GM12878 (cell line): ENCODE measurements at regions not wholly inside any gene's neighbourhood (a gene's known extent, or its start where the extent isn't known, plus 50 kb on each side); places are given as distances from the start of the nearest gene placed in this dataset.

Experiments
- FOXM1 ChIP-seq: IDR thresholded peaks from 2 replicates; pipeline ENCODE4 v1.6.1; 2012; ENCODE audit warnings: low read depth, mild to moderate bottlenecking, inconsistent platforms, low read length, moderate library complexity
- NFYB ChIP-seq: IDR thresholded peaks from 2 replicates; pipeline ENCODE4 v1.6.1; 2011; ENCODE audit warnings: low read depth, mild to moderate bottlenecking, low read length, improper control_type of control experiment, moderate library complexity; ENCODE audit not compliant: insufficient read depth
- PKNOX1 ChIP-seq: fragments of 450-650 bp; IDR thresholded peaks from 2 replicates; pipeline ENCODE4 v1.6.1; 2016; ENCODE audit warnings: mild to moderate bottlenecking
- POLR2A ChIP-seq: IDR thresholded peaks from 2 replicates; pipeline ENCODE4 v1.6.1; 2011; ENCODE audit warnings: low read depth, mild to moderate bottlenecking, low read length
- RAD21 ChIP-seq: IDR thresholded peaks from 2 replicates; pipeline ENCODE4 v1.6.1; 2011; ENCODE audit warnings: mild to moderate bottlenecking, low read depth, low read length, moderate library complexity; ENCODE audit not compliant: insufficient read depth
- RB1 ChIP-seq: fragments of 450-650 bp; formaldehyde crosslinking; IDR thresholded peaks from 2 replicates; pipeline ENCODE4 v1.6.1; 2017; ENCODE audit warnings: mild to moderate bottlenecking, borderline replicate concordance
- SRF ChIP-seq, 2 experiments: IDR thresholded peaks; 2 replicates each; pipeline ENCODE4 v1.6.1; 2011; ENCODE audit warnings: low read depth in 2 of 2, low read length in 2 of 2, mild to moderate bottlenecking in 1 of 2, moderate library complexity in 1 of 2
- TAF1 ChIP-seq: IDR thresholded peaks from 2 replicates; pipeline ENCODE4 v1.6.1; 2011; ENCODE audit warnings: mild to moderate bottlenecking, low read depth, low read length, borderline replicate concordance
- TCF12 ChIP-seq: IDR thresholded peaks from 2 replicates; pipeline ENCODE4 v1.6.1; 2011; ENCODE audit warnings: low read depth, mild to moderate bottlenecking, low read length
- TCF7 ChIP-seq: IDR thresholded peaks from 2 replicates; pipeline ENCODE4 v1.6.1; 2014; ENCODE audit warnings: antibody characterized with exemption, borderline replicate concordance
- TF ChIP-seq, protein P1 (sequence below): IDR thresholded peaks from 2 replicates; pipeline ENCODE4 v1.6.1; 2012; ENCODE audit warnings: low read depth, low read length, improper control_type of control experiment
- TF ChIP-seq, protein P2 (sequence below), 3 experiments: IDR thresholded peaks in 2 of 3; conservative IDR thresholded peaks in 1 of 3; 2 replicates each; pipeline ENCODE4 v1.5.1; 2011; ENCODE audit warnings: low read depth in 3 of 3, low read length in 3 of 3, mild to moderate bottlenecking in 3 of 3, control low read depth in 2 of 3, moderate library complexity in 2 of 3, inconsistent platforms in 1 of 3, mixed read lengths in 1 of 3; ENCODE audit not compliant: control insufficient read depth in 2 of 3, insufficient read depth in 1 of 3; ENCODE audit errors: extremely low read depth in 1 of 3

GRCh38 chr2:21261591-21261990 is 137.8 kb downstream of the TDRD15 start:
- TF ChIP-seq, protein P1, sequence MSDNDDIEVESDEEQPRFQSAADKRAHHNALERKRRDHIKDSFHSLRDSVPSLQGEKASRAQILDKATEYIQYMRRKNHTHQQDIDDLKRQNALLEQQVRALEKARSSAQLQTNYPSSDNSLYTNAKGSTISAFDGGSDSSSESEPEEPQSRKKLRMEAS = no peak
- TF ChIP-seq FOXM1 (no peak), TCF7 (no peak), TAF1 (no peak), NFYB (no peak), PKNOX1 (no peak), POLR2A (no peak), RAD21 (no peak), TCF12 (no peak), SRF (IDR thresholded peaks at IDR 0.05; ENCODE audit: low read depth in 2 of 2, low read length in 2 of 2) (no peak), RB1 (no peak)
- TF ChIP-seq, protein P2, sequence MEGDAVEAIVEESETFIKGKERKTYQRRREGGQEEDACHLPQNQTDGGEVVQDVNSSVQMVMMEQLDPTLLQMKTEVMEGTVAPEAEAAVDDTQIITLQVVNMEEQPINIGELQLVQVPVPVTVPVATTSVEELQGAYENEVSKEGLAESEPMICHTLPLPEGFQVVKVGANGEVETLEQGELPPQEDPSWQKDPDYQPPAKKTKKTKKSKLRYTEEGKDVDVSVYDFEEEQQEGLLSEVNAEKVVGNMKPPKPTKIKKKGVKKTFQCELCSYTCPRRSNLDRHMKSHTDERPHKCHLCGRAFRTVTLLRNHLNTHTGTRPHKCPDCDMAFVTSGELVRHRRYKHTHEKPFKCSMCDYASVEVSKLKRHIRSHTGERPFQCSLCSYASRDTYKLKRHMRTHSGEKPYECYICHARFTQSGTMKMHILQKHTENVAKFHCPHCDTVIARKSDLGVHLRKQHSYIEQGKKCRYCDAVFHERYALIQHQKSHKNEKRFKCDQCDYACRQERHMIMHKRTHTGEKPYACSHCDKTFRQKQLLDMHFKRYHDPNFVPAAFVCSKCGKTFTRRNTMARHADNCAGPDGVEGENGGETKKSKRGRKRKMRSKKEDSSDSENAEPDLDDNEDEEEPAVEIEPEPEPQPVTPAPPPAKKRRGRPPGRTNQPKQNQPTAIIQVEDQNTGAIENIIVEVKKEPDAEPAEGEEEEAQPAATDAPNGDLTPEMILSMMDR (IDR thresholded peaks at IDR 0.05 in 2 of 3, conservative IDR thresholded peaks at IDR 0.05 in 1 of 3; ENCODE audit: control insufficient read depth in 2 of 3, extremely low read depth in 1 of 3, insufficient read depth in 1 of 3, low read depth in 3 of 3, low read length in 3 of 3) = no peak
